HepG2 (cell line): ENCODE measurements at regions not wholly inside any gene's neighbourhood (a gene's known extent, or its start where the extent isn't known, plus 50 kb on each side); places are given as distances from the start of the nearest gene placed in this dataset.

Experiments
- GTF2F1 ChIP-seq: fragments of 150-350 bp; IDR thresholded peaks from 2 replicates; pipeline ENCODE4 v1.6.1; 2014; ENCODE audit warnings: low read length
- SMARCC2 ChIP-seq: fragments of 450-650 bp; IDR thresholded peaks from 2 replicates; pipeline ENCODE4 v1.6.1; 2017; ENCODE audit warnings: antibody characterized with exemption, mild to moderate bottlenecking
- SRSF1 ChIP-seq: fragments of 200-400 bp; formaldehyde crosslinking; optimal IDR thresholded peaks from 2 replicates; pipeline ENCODE3; 2017; ENCODE audit warnings: mild to moderate bottlenecking, low read depth, low read length, moderate library complexity
- ZMYM3 ChIP-seq: sonication (generic); formaldehyde crosslinking; IDR thresholded peaks from 2 replicates; pipeline ENCODE4 v1.5.1; 2020; ENCODE audit warnings: mild to moderate bottlenecking, missing genetic modification reagents
- TF ChIP-seq, protein P1 (sequence below): sonication (generic); formaldehyde crosslinking; IDR thresholded peaks from 2 replicates; pipeline ENCODE4 v1.4.0; 2020; ENCODE audit warnings: missing genetic modification reagents
- TF ChIP-seq, protein P2 (sequence below): sonication (generic); formaldehyde crosslinking; IDR thresholded peaks from 2 replicates; pipeline ENCODE4 v1.5.0; 2020; ENCODE audit warnings: mild to moderate bottlenecking, missing genetic modification reagents, moderate library complexity
- TF ChIP-seq, protein P3 (sequence below): sonication (generic); formaldehyde crosslinking; IDR thresholded peaks from 2 replicates; pipeline ENCODE4 v1.4.0; 2020; ENCODE audit warnings: low read depth, mild to moderate bottlenecking, missing genetic modification reagents

DNA sequence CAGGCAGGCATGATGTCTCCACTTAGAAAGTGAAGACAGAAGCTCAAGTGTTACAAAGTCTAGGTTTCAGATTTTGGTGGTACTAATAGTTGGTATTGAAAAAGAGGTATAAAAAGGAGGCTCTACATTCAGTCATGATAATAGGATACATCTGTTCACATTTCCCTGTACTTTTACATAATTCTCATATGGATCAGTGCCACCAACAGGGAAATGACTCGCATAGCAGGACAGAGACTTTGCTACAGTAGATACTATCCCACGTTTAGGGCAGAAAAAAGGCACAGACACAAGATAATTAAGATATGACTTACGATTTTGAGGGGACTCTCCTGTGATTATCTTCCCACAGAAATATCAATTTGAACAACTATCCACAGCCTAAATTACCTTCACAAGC, 1062.9 kb upstream of the EPHA6 start:
- TF ChIP-seq SMARCC2 (no peak), ZMYM3 (CRISPR knock-in tag) (no peak), SRSF1 (no peak), GTF2F1 (no peak)
- TF ChIP-seq, protein P1, sequence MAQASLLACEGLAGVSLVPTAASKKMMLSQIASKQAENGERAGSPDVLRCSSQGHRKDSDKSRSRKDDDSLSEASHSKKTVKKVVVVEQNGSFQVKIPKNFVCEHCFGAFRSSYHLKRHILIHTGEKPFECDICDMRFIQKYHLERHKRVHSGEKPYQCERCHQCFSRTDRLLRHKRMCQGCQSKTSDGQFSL (CRISPR knock-in tag), result no peak
- TF ChIP-seq, protein P2, sequence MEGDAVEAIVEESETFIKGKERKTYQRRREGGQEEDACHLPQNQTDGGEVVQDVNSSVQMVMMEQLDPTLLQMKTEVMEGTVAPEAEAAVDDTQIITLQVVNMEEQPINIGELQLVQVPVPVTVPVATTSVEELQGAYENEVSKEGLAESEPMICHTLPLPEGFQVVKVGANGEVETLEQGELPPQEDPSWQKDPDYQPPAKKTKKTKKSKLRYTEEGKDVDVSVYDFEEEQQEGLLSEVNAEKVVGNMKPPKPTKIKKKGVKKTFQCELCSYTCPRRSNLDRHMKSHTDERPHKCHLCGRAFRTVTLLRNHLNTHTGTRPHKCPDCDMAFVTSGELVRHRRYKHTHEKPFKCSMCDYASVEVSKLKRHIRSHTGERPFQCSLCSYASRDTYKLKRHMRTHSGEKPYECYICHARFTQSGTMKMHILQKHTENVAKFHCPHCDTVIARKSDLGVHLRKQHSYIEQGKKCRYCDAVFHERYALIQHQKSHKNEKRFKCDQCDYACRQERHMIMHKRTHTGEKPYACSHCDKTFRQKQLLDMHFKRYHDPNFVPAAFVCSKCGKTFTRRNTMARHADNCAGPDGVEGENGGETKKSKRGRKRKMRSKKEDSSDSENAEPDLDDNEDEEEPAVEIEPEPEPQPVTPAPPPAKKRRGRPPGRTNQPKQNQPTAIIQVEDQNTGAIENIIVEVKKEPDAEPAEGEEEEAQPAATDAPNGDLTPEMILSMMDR (CRISPR knock-in tag), result no peak
- TF ChIP-seq, protein P3, sequence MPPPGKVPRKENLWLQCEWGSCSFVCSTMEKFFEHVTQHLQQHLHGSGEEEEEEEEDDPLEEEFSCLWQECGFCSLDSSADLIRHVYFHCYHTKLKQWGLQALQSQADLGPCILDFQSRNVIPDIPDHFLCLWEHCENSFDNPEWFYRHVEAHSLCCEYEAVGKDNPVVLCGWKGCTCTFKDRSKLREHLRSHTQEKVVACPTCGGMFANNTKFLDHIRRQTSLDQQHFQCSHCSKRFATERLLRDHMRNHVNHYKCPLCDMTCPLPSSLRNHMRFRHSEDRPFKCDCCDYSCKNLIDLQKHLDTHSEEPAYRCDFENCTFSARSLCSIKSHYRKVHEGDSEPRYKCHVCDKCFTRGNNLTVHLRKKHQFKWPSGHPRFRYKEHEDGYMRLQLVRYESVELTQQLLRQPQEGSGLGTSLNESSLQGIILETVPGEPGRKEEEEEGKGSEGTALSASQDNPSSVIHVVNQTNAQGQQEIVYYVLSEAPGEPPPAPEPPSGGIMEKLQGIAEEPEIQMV (CRISPR knock-in tag), result no peak
